Endodermal cell (in vitro differentiated cells): ENCODE measurements at regions not wholly inside any gene's neighbourhood (a gene's known extent, or its start where the extent isn't known, plus 50 kb on each side); places are given as distances from the start of the nearest gene placed in this dataset.
A peak's percentile ranks its signal among the peaks of the same experiment; 100 is the strongest.

Source experiments
- DNase-seq: peaks from one replicate; pipeline ENCODE4 v3.0.0-alpha.2; 2017
- H3K27ac ChIP-seq: 2 replicates; pipeline ENCODE4 v1.5.1; 2013; ENCODE audit warnings: mild to moderate bottlenecking, low read depth, low read length, moderate library complexity
- H3K27me3 ChIP-seq: 2 replicates; pipeline ENCODE4 v1.6.1; 2013; ENCODE audit warnings: mild to moderate bottlenecking, low read length, moderate library complexity; ENCODE audit not compliant: insufficient read depth, control insufficient read depth, poor library complexity, severe bottlenecking
- H3K36me3 ChIP-seq: 2 replicates; pipeline ENCODE4 v1.7.0; 2013; ENCODE audit warnings: mild to moderate bottlenecking, low read length, moderate library complexity; ENCODE audit not compliant: control insufficient read depth, insufficient read depth
- H3K4me1 ChIP-seq: one replicate; pipeline ENCODE4 v1.7.0; 2013; ENCODE audit warnings: low read length; ENCODE audit not compliant: control insufficient read depth, insufficient read depth
- H3K4me3 ChIP-seq: 2 replicates; pipeline ENCODE4 v1.5.1; 2013; ENCODE audit warnings: mild to moderate bottlenecking, low read length, moderate library complexity
- H3K9ac ChIP-seq: 2 replicates; pipeline ENCODE4 v1.6.1; 2013; ENCODE audit warnings: mild to moderate bottlenecking, low read length, moderate library complexity; ENCODE audit not compliant: poor library complexity, severe bottlenecking; ENCODE audit errors: extremely low read depth
- H3K9me3 ChIP-seq: 2 replicates; pipeline ENCODE4 v1.6.1; 2013; ENCODE audit warnings: mild to moderate bottlenecking, low read length, moderate library complexity; ENCODE audit not compliant: control insufficient read depth
- H3K27ac Mint-ChIP-seq: 2 replicates; pipeline ENCODE4 v1.8.0; 2020; ENCODE audit warnings: mixed read lengths
- H3K27me3 Mint-ChIP-seq: 2 replicates; pipeline ENCODE4 v1.8.0; 2021; ENCODE audit warnings: mild to moderate bottlenecking, mixed read lengths; ENCODE audit not compliant: insufficient read depth
- H3K36me3 Mint-ChIP-seq: 2 replicates; pipeline ENCODE4 v1.8.0; 2020; ENCODE audit warnings: low read depth, mixed read lengths
- H3K4me1 Mint-ChIP-seq: 2 replicates; pipeline ENCODE4 v1.8.0; 2020; ENCODE audit warnings: mixed read lengths
- H3K4me3 Mint-ChIP-seq: 2 replicates; pipeline ENCODE4 v1.8.0; 2020; ENCODE audit warnings: mild to moderate bottlenecking, moderate library complexity, mixed read lengths
- H3K9me3 Mint-ChIP-seq: 2 replicates; pipeline ENCODE4 v1.8.0; 2020; ENCODE audit warnings: mild to moderate bottlenecking, mixed read lengths
- WGBS, 2 experiments: methylation state at CpG; one replicate each; pipeline versions ENCODE4 v1.1.5 to v1.1.7; 2013; ENCODE audit warnings: missing lambda C conversion rate in 2 of 2, mixed read lengths in 1 of 2; ENCODE audit not compliant: insufficient coverage in 1 of 2, insufficient read length in 1 of 2; 5-methylcytosine and 5-hydroxymethylcytosine counted together
- TF ChIP-seq, protein P1 (sequence below): fragments of 200-600 bp; sonication (generic); conservative IDR thresholded peaks from 2 replicates; pipeline ENCODE4 v1.5.0; 2021; ENCODE audit warnings: antibody characterized with exemption, mild to moderate bottlenecking

GRCh38 chr6:43983632-43984031 lies 143.6 kb downstream of the MRPL14 start:
- Mint-ChIP-seq H3K27ac (no peak overlapping the region), H3K4me1 (peaks cover 40% of the 10 kb centered on the region), H3K9me3 (no peaks in the 10 kb centered on the region), H3K4me3 (no peak overlapping the region), H3K27me3 (peaks cover 3% of the 10 kb centered on the region), H3K36me3 (no peaks in the 10 kb centered on the region)
- no peaks in the 10 kb centered on the region for H3K9me3 ChIP-seq
- H3K27me3 ChIP-seq, result no peaks in the 10 kb centered on the region
- 63 to 75% methylated on average over 3 to 7 of the region's 7 CpGs for WGBS, 2 experiments
- no peak overlapping the region for H3K27ac ChIP-seq
- H3K4me3 ChIP-seq, result no peak overlapping the region
- peak; percentile 41 for DNase-seq
- H3K4me1 ChIP-seq, result peaks cover 26% of the 10 kb centered on the region
- TF ChIP-seq, protein P1, sequence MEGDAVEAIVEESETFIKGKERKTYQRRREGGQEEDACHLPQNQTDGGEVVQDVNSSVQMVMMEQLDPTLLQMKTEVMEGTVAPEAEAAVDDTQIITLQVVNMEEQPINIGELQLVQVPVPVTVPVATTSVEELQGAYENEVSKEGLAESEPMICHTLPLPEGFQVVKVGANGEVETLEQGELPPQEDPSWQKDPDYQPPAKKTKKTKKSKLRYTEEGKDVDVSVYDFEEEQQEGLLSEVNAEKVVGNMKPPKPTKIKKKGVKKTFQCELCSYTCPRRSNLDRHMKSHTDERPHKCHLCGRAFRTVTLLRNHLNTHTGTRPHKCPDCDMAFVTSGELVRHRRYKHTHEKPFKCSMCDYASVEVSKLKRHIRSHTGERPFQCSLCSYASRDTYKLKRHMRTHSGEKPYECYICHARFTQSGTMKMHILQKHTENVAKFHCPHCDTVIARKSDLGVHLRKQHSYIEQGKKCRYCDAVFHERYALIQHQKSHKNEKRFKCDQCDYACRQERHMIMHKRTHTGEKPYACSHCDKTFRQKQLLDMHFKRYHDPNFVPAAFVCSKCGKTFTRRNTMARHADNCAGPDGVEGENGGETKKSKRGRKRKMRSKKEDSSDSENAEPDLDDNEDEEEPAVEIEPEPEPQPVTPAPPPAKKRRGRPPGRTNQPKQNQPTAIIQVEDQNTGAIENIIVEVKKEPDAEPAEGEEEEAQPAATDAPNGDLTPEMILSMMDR, result no peak
- H3K9ac ChIP-seq, result no peak overlapping the region
- H3K36me3 ChIP-seq, result no peaks in the 10 kb centered on the region

GRCh38 chr6:43983191-43983590 lies 144.1 kb downstream of the MRPL14 start:
- H3K4me1 Mint-ChIP-seq, result peaks cover 40% of the 10 kb centered on the region
- 65 to 100% methylated on average over 1 to 2 of the region's 2 CpGs for WGBS, 2 experiments
- H3K27ac ChIP-seq, result no peak overlapping the region
- peaks cover 3% of the 10 kb centered on the region for H3K27me3 Mint-ChIP-seq
- H3K27me3 ChIP-seq, result no peaks in the 10 kb centered on the region
- H3K4me3 Mint-ChIP-seq, result no peak overlapping the region
- H3K9me3 ChIP-seq, result no peaks in the 10 kb centered on the region
- no peaks in the 10 kb centered on the region for H3K36me3 Mint-ChIP-seq
- H3K27ac Mint-ChIP-seq, result no peak overlapping the region
- no peaks in the 10 kb centered on the region for H3K9me3 Mint-ChIP-seq
- H3K4me1 ChIP-seq, result peaks cover 26% of the 10 kb centered on the region
- H3K4me3 ChIP-seq, result no peak overlapping the region
- no peaks in the 10 kb centered on the region for H3K36me3 ChIP-seq
- H3K9ac ChIP-seq, result no peak overlapping the region
- DNase-seq, result peak; percentile 29
- TF ChIP-seq, protein P1, result no peak

GRCh38 chr6:43982084-43982625 lies 145.1 kb downstream of the MRPL14 start:
- Mint-ChIP-seq H3K27ac (no peak overlapping the region), H3K27me3 (peaks cover 3% of the 10 kb centered on the region)

More at GRCh38 chr6:43982084-43982625, 145.1 kb downstream of the MRPL14 start:
- Histone ChIP-seq H3K27me3 (no peaks in the 10 kb centered on the region), H3K4me3 (no peak overlapping the region), H3K36me3 (no peaks in the 10 kb centered on the region), H3K9ac (no peak overlapping the region), H3K27ac (no peak overlapping the region), H3K4me1 (peaks cover 26% of the 10 kb centered on the region), H3K9me3 (no peaks in the 10 kb centered on the region)
- Mint-ChIP-seq H3K4me3 (no peak overlapping the region), H3K4me1 (peaks cover 47% of the 10 kb centered on the region), H3K36me3 (no peaks in the 10 kb centered on the region), H3K9me3 (no peaks in the 10 kb centered on the region)
- peak; percentile 30 for DNase-seq
- TF ChIP-seq, protein P1, result no peak
- 64 to 67% methylated on average over 1 to 2 of the region's 2 CpGs for WGBS, 2 experiments
